Activated naive CD8-positive, alpha-beta T cell treated with anti-CD3 and anti-CD28 coated beads, Interleukin-2, amount 50 U/mL, for 24 hours (primary cell): ENCODE measurements at regions not wholly inside any gene's neighbourhood (a gene's known extent, or its start where the extent isn't known, plus 50 kb on each side); places are given as distances from the start of the nearest gene placed in this dataset.

Source experiments
- ATAC-seq: fragments of 150-1000 bp; cut with Tn5 transposase; one replicate; pipeline ENCODE4 v1.10.0; 2021
- DNase-seq: peaks from one replicate; pipeline ENCODE4 v3.0.0; 2021
- H3K27ac Mint-ChIP-seq: one replicate; pipeline ENCODE4 v1.8.0; 2021; ENCODE audit warnings: mild to moderate bottlenecking, mixed read lengths
- H3K27me3 Mint-ChIP-seq: one replicate; pipeline ENCODE4 v1.8.0; 2021; ENCODE audit warnings: mixed read lengths
- H3K36me3 Mint-ChIP-seq: one replicate; pipeline ENCODE4 v1.8.0; 2021; ENCODE audit warnings: low read depth, mixed read lengths
- H3K4me1 Mint-ChIP-seq: one replicate; pipeline ENCODE4 v1.8.0; 2021; ENCODE audit warnings: mixed read lengths
- H3K4me3 Mint-ChIP-seq: one replicate; pipeline ENCODE4 v1.8.0; 2021; ENCODE audit warnings: mild to moderate bottlenecking, moderate library complexity, mixed read lengths
- H3K9me3 Mint-ChIP-seq: one replicate; pipeline ENCODE4 v1.8.0; 2021; ENCODE audit warnings: mixed read lengths

- H3K9me3 Mint-ChIP-seq, result no peaks in the 10 kb centered on the region
- no peak for ATAC-seq
- peaks cover 3% of the 10 kb centered on the region for H3K27me3 Mint-ChIP-seq
- no peaks in the 10 kb centered on the region for H3K36me3 Mint-ChIP-seq
- no peak overlapping the region for H3K27ac Mint-ChIP-seq
- H3K4me3 Mint-ChIP-seq, result no peak overlapping the region
- no peak for DNase-seq
- H3K4me1 Mint-ChIP-seq, result peaks cover 3% of the 10 kb centered on the region
Observed at GRCh38 chr18:10374195-10374594, 80.2 kb upstream of the APCDD1 start.

- H3K36me3 Mint-ChIP-seq, result no peaks in the 10 kb centered on the region
- no peak overlapping the region for H3K4me3 Mint-ChIP-seq
- DNase-seq (no peak), ATAC-seq (no peak)
- no peaks in the 10 kb centered on the region for H3K9me3 Mint-ChIP-seq
- no peak overlapping the region for H3K27ac Mint-ChIP-seq
- peaks cover 3% of the 10 kb centered on the region for H3K27me3 Mint-ChIP-seq
- peaks cover 3% of the 10 kb centered on the region for H3K4me1 Mint-ChIP-seq
Observed at GRCh38 chr18:10374636-10375293, 79.7 kb upstream of the APCDD1 start.

GRCh38 chr18:10376731-10377130, 77.7 kb upstream of the APCDD1 start:
- no peak overlapping the region for H3K27ac Mint-ChIP-seq
- H3K4me1 Mint-ChIP-seq, result peaks cover 3% of the 10 kb centered on the region
- no peaks in the 10 kb centered on the region for H3K36me3 Mint-ChIP-seq
- DNase-seq (no peak), ATAC-seq (no peak)
- H3K4me3 Mint-ChIP-seq, result no peak overlapping the region
- no peaks in the 10 kb centered on the region for H3K9me3 Mint-ChIP-seq
- H3K27me3 Mint-ChIP-seq, result peaks cover 3% of the 10 kb centered on the region

- peaks cover 3% of the 10 kb centered on the region for H3K27me3 Mint-ChIP-seq
- ATAC-seq (no peak), DNase-seq (no peak)
- H3K4me3 Mint-ChIP-seq, result no peak overlapping the region
- H3K4me1 Mint-ChIP-seq, result peaks cover 3% of the 10 kb centered on the region
- no peaks in the 10 kb centered on the region for H3K9me3 Mint-ChIP-seq
- no peak overlapping the region for H3K27ac Mint-ChIP-seq
- no peaks in the 10 kb centered on the region for H3K36me3 Mint-ChIP-seq
Observed at GRCh38 chr18:10377956-10378355, 76.5 kb upstream of the APCDD1 start.

GRCh38 chr18:10378688-10379420, 75.6 kb upstream of the APCDD1 start:
- H3K27me3 Mint-ChIP-seq, result peaks cover 3% of the 10 kb centered on the region
- no peaks in the 10 kb centered on the region for H3K36me3 Mint-ChIP-seq
- no peak overlapping the region for H3K4me3 Mint-ChIP-seq
- DNase-seq (no peak), ATAC-seq (no peak)
- H3K27ac Mint-ChIP-seq, result no peak overlapping the region
- H3K9me3 Mint-ChIP-seq, result no peaks in the 10 kb centered on the region
- peaks cover 3% of the 10 kb centered on the region for H3K4me1 Mint-ChIP-seq

- H3K27me3 Mint-ChIP-seq, result peaks cover 5% of the 10 kb centered on the region
- no peak overlapping the region for H3K4me3 Mint-ChIP-seq
- no peak overlapping the region for H3K27ac Mint-ChIP-seq
- ATAC-seq (no peak), DNase-seq (no peak)
- H3K36me3 Mint-ChIP-seq, result no peaks in the 10 kb centered on the region
- peaks cover 3% of the 10 kb centered on the region for H3K4me1 Mint-ChIP-seq
- H3K9me3 Mint-ChIP-seq, result no peaks in the 10 kb centered on the region
Observed at GRCh38 chr18:10379522-10379921, 74.9 kb upstream of the APCDD1 start.

- H3K36me3 Mint-ChIP-seq, result no peaks in the 10 kb centered on the region
- peaks cover 3% of the 10 kb centered on the region for H3K4me1 Mint-ChIP-seq
- H3K4me3 Mint-ChIP-seq, result no peak overlapping the region
- H3K9me3 Mint-ChIP-seq, result no peaks in the 10 kb centered on the region
- peaks cover 6% of the 10 kb centered on the region for H3K27me3 Mint-ChIP-seq
- ATAC-seq (no peak), DNase-seq (no peak)
- no peak overlapping the region for H3K27ac Mint-ChIP-seq
Observed at GRCh38 chr18:10381516-10381915, 72.9 kb upstream of the APCDD1 start.

GRCh38 chr18:10381951-10382350, 72.5 kb upstream of the APCDD1 start:
- Mint-ChIP-seq H3K4me3 (no peak overlapping the region), H3K27ac (no peak overlapping the region), H3K4me1 (peaks cover 3% of the 10 kb centered on the region), H3K27me3 (peaks cover 7% of the 10 kb centered on the region), H3K36me3 (no peaks in the 10 kb centered on the region), H3K9me3 (no peaks in the 10 kb centered on the region)
- ATAC-seq (no peak), DNase-seq (no peak)

GRCh38 chr18:10386049-10386448, 68.4 kb upstream of the APCDD1 start:
- ATAC-seq, result no peak
- Mint-ChIP-seq H3K36me3 (no peaks in the 10 kb centered on the region), H3K9me3 (no peaks in the 10 kb centered on the region), H3K27ac (no peak overlapping the region), H3K4me3 (no peak overlapping the region), H3K4me1 (no peaks in the 10 kb centered on the region), H3K27me3 (peaks cover 12% of the 10 kb centered on the region)
- DNase-seq, result no peak

GRCh38 chr18:10386956-10387355, 67.5 kb upstream of the APCDD1 start:
- H3K36me3 Mint-ChIP-seq, result no peaks in the 10 kb centered on the region
- DNase-seq, result no peak
- H3K27me3 Mint-ChIP-seq, result peaks cover 12% of the 10 kb centered on the region
- H3K9me3 Mint-ChIP-seq, result peaks cover 4% of the 10 kb centered on the region
- no peak for ATAC-seq
- H3K4me1 Mint-ChIP-seq, result peaks cover 9% of the 10 kb centered on the region
- no peak overlapping the region for H3K4me3 Mint-ChIP-seq
- H3K27ac Mint-ChIP-seq, result no peak overlapping the region

GRCh38 chr18:10387399-10387798, 67.0 kb upstream of the APCDD1 start:
- peaks cover 10% of the 10 kb centered on the region for H3K4me1 Mint-ChIP-seq
- no peak overlapping the region for H3K27ac Mint-ChIP-seq
- peaks cover 13% of the 10 kb centered on the region for H3K27me3 Mint-ChIP-seq
- no peak overlapping the region for H3K4me3 Mint-ChIP-seq
- ATAC-seq (no peak), DNase-seq (no peak)
- H3K9me3 Mint-ChIP-seq, result peaks cover 4% of the 10 kb centered on the region
- no peaks in the 10 kb centered on the region for H3K36me3 Mint-ChIP-seq

GRCh38 chr18:10388373-10388772, 66.1 kb upstream of the APCDD1 start:
- H3K4me3 Mint-ChIP-seq, result no peak overlapping the region
- peaks cover 19% of the 10 kb centered on the region for H3K27me3 Mint-ChIP-seq
- H3K27ac Mint-ChIP-seq, result no peak overlapping the region

GRCh38 chr18:10391506-10391905, 62.9 kb upstream of the APCDD1 start:
- no peak overlapping the region for H3K4me3 Mint-ChIP-seq
- H3K27me3 Mint-ChIP-seq, result peaks cover 18% of the 10 kb centered on the region
- no peaks in the 10 kb centered on the region for H3K36me3 Mint-ChIP-seq
- peaks cover 10% of the 10 kb centered on the region for H3K4me1 Mint-ChIP-seq
- H3K27ac Mint-ChIP-seq, result peak overlapping the region; percentile 43
- ATAC-seq (no peak), DNase-seq (no peak)
- peaks cover 4% of the 10 kb centered on the region for H3K9me3 Mint-ChIP-seq

More at GRCh38 chr18:10388373-10388772, 66.1 kb upstream of the APCDD1 start:
- no peaks in the 10 kb centered on the region for H3K36me3 Mint-ChIP-seq
- ATAC-seq (no peak), DNase-seq (no peak)
- peaks cover 10% of the 10 kb centered on the region for H3K4me1 Mint-ChIP-seq
- peaks cover 4% of the 10 kb centered on the region for H3K9me3 Mint-ChIP-seq

GRCh38 chr18:10397004-10397403, 57.4 kb upstream of the APCDD1 start:
- no peaks in the 10 kb centered on the region for H3K9me3 Mint-ChIP-seq
- peaks cover 8% of the 10 kb centered on the region for H3K4me1 Mint-ChIP-seq
- no peaks in the 10 kb centered on the region for H3K36me3 Mint-ChIP-seq
- ATAC-seq (no peak), DNase-seq (no peak)
- no peak overlapping the region for H3K4me3 Mint-ChIP-seq
- no peak overlapping the region for H3K27ac Mint-ChIP-seq
- H3K27me3 Mint-ChIP-seq, result peaks cover 13% of the 10 kb centered on the region

GRCh38 chr18:10398571-10398970, 55.9 kb upstream of the APCDD1 start:
- DNase-seq, result no peak
- H3K4me1 Mint-ChIP-seq, result peaks cover 6% of the 10 kb centered on the region
- H3K4me3 Mint-ChIP-seq, result no peak overlapping the region
- peaks cover 6% of the 10 kb centered on the region for H3K27me3 Mint-ChIP-seq
- no peak for ATAC-seq
- no peak overlapping the region for H3K27ac Mint-ChIP-seq
- no peaks in the 10 kb centered on the region for H3K9me3 Mint-ChIP-seq
- no peaks in the 10 kb centered on the region for H3K36me3 Mint-ChIP-seq
